Neural cell (in vitro differentiated cells): ENCODE measurements at regions not wholly inside any gene's neighbourhood (a gene's known extent, or its start where the extent isn't known, plus 50 kb on each side); places are given as distances from the start of the nearest gene placed in this dataset.

Experiments used
- H2AFZ ChIP-seq: fragments of 200-600, 300-800 bp; sonication (generic), shearing (Covaris generic); 2 replicates; pipeline ENCODE4 v1.6.0; 2014; ENCODE audit warnings: low read depth, mild to moderate bottlenecking, antibody characterized with exemption, low read length, moderate library complexity
- H3F3A ChIP-seq: fragments of 200-600 bp; shearing (Covaris generic); 2 replicates; pipeline ENCODE4 v1.6.1; 2016; ENCODE audit warnings: mild to moderate bottlenecking, moderate library complexity, mixed read lengths, antibody characterized with exemption, low read length; ENCODE audit not compliant: insufficient read depth, poor library complexity, severe bottlenecking
- H3K27ac ChIP-seq: fragments of 200-600, 300-800 bp; sonication (generic), shearing (Covaris generic); 2 replicates; pipeline ENCODE4 v1.5.1; 2014; ENCODE audit warnings: mild to moderate bottlenecking, low read length, moderate library complexity
- H3K27me3 ChIP-seq: fragments of 300-800, 200-600 bp; sonication (generic), shearing (Covaris generic); 2 replicates; pipeline ENCODE4 v1.6.0; 2014; ENCODE audit warnings: mild to moderate bottlenecking, low read depth, low read length, moderate library complexity; ENCODE audit not compliant: insufficient read depth
- H3K36me3 ChIP-seq: fragments of 300-800, 200-600 bp; sonication (generic), shearing (Covaris generic); 2 replicates; pipeline ENCODE4 v1.5.1; 2014; ENCODE audit warnings: mild to moderate bottlenecking, antibody characterized with exemption, low read length, moderate library complexity; ENCODE audit not compliant: insufficient read depth
- H3K4me2 ChIP-seq: fragments of 300-800, 200-600 bp; sonication (generic), shearing (Covaris generic); 2 replicates; pipeline ENCODE4 v1.6.0; 2014; ENCODE audit warnings: mild to moderate bottlenecking, low read length
- H3K4me3 ChIP-seq: fragments of 300-800, 200-600 bp; sonication (generic), shearing (Covaris generic); 2 replicates; pipeline ENCODE4 v1.5.1; 2014; ENCODE audit warnings: mild to moderate bottlenecking, low read length, moderate library complexity
- H3K79me2 ChIP-seq: fragments of 200-600 bp; shearing (Covaris generic); replicated peaks from 2 replicates; pipeline ENCODE4 v1.6.0; 2014; ENCODE audit warnings: mild to moderate bottlenecking, low read length, moderate library complexity; ENCODE audit not compliant: insufficient read depth
- H3K9ac ChIP-seq: fragments of 300-800, 200-600 bp; sonication (generic), shearing (Covaris generic); 2 replicates; pipeline ENCODE4 v1.6.1; 2016; ENCODE audit warnings: mild to moderate bottlenecking, low read length, mixed read lengths
- H3K9me2 ChIP-seq: fragments of 200-600 bp; shearing (Covaris generic); 2 replicates; pipeline ENCODE4 v1.6.1; 2016; ENCODE audit warnings: mild to moderate bottlenecking, low read length, mixed read lengths; ENCODE audit not compliant: insufficient read depth
- H3K9me3 ChIP-seq: fragments of 200-600, 300-800 bp; sonication (generic), shearing (Covaris generic); 2 replicates; pipeline ENCODE4 v1.6.1; 2016; ENCODE audit warnings: mild to moderate bottlenecking, mixed run types, low read length, moderate library complexity, mixed read lengths
- H4K20me1 ChIP-seq: fragments of 200-600 bp; shearing (Covaris generic); 2 replicates; pipeline ENCODE4 v1.6.1; 2016; ENCODE audit warnings: mild to moderate bottlenecking, mixed run types; ENCODE audit not compliant: insufficient read depth
- EP300 ChIP-seq: fragments of 450-650 bp; conservative IDR thresholded peaks from 2 replicates; pipeline ENCODE4 v1.6.1; 2014; ENCODE audit warnings: antibody characterized with exemption, mild to moderate bottlenecking, moderate library complexity; ENCODE audit not compliant: poor library complexity, severe bottlenecking
- EZH2 ChIP-seq: fragments of 200-600, 300-800 bp; shearing (Covaris generic), sonication (generic); IDR thresholded peaks from 2 replicates; pipeline ENCODE4 v1.6.1; 2014; ENCODE audit warnings: antibody characterized with exemption, low read length, borderline replicate concordance, mild to moderate bottlenecking; ENCODE audit not compliant: insufficient read depth, poor library complexity, severe bottlenecking
- MXI1 ChIP-seq: fragments of 450-650 bp; conservative IDR thresholded peaks from 2 replicates; pipeline ENCODE4 v1.6.1; 2014; ENCODE audit warnings: antibody characterized with exemption, mild to moderate bottlenecking; ENCODE audit not compliant: poor library complexity, severe bottlenecking
- POLR2AphosphoS5 ChIP-seq: IDR thresholded peaks from 2 replicates; pipeline ENCODE4 v1.6.1; 2012
- RAD21 ChIP-seq: fragments of 450-650 bp; conservative IDR thresholded peaks from 2 replicates; pipeline ENCODE4 v1.6.1; 2014; ENCODE audit warnings: antibody characterized with exemption, mild to moderate bottlenecking, moderate library complexity
- SMC3 ChIP-seq: fragments of 450-650 bp; conservative IDR thresholded peaks from 2 replicates; pipeline ENCODE4 v1.6.1; 2014; ENCODE audit warnings: antibody characterized with exemption, mild to moderate bottlenecking, moderate library complexity; ENCODE audit not compliant: poor library complexity
- TAF1 ChIP-seq: IDR thresholded peaks from 2 replicates; pipeline ENCODE4 v1.6.1; 2012; ENCODE audit warnings: low read depth
- TF ChIP-seq, protein P1 (sequence below): fragments of 450-650 bp; IDR thresholded peaks from 2 replicates; pipeline ENCODE4 v1.5.1; 2014; ENCODE audit warnings: antibody characterized with exemption, mild to moderate bottlenecking, moderate library complexity; ENCODE audit not compliant: poor library complexity, severe bottlenecking
- TF ChIP-seq, protein P2 (sequence below): IDR thresholded peaks from 2 replicates; pipeline ENCODE4 v1.6.1; 2012; ENCODE audit warnings: borderline replicate concordance

DNA sequence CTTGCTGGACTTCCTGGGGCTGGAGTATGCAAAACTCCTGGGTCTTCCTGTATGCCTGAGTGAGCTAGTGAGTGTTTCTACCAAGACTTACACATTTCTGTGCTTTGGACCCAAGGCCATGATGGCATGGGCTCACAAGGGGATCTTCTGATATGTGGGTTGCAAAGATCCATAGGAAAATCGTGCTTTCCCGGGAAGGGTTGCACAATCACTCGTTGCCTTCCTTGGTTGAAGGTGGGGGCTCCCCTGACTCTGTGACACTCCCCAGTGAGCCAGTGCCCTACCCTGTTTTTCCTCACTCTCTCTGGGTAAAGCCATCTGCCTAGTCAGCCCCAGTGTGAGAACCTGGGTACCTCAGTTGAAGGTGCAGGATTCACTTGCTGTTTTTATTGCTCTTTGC, 114.0 kb upstream of the CCDC179 start:
- H3K36me3 ChIP-seq = no peaks in the 10 kb centered on the region
- H3K4me2 ChIP-seq = no peak overlapping the region
- H3K4me3 ChIP-seq = no peak overlapping the region
- no peaks in the 10 kb centered on the region for H3K9me3 ChIP-seq
- H3K9ac ChIP-seq = no peak overlapping the region
- H3K9me2 ChIP-seq = no peaks in the 10 kb centered on the region
- no peak overlapping the region for H2AFZ ChIP-seq
- H3K79me2 ChIP-seq = no peaks in the 10 kb centered on the region
- TF ChIP-seq EZH2 (no peak), EP300 (no peak), TAF1 (no peak), POLR2AphosphoS5 (no peak), SMC3 (no peak), MXI1 (no peak), RAD21 (no peak)
- TF ChIP-seq, protein P1, sequence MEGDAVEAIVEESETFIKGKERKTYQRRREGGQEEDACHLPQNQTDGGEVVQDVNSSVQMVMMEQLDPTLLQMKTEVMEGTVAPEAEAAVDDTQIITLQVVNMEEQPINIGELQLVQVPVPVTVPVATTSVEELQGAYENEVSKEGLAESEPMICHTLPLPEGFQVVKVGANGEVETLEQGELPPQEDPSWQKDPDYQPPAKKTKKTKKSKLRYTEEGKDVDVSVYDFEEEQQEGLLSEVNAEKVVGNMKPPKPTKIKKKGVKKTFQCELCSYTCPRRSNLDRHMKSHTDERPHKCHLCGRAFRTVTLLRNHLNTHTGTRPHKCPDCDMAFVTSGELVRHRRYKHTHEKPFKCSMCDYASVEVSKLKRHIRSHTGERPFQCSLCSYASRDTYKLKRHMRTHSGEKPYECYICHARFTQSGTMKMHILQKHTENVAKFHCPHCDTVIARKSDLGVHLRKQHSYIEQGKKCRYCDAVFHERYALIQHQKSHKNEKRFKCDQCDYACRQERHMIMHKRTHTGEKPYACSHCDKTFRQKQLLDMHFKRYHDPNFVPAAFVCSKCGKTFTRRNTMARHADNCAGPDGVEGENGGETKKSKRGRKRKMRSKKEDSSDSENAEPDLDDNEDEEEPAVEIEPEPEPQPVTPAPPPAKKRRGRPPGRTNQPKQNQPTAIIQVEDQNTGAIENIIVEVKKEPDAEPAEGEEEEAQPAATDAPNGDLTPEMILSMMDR = no peak
- TF ChIP-seq, protein P2, sequence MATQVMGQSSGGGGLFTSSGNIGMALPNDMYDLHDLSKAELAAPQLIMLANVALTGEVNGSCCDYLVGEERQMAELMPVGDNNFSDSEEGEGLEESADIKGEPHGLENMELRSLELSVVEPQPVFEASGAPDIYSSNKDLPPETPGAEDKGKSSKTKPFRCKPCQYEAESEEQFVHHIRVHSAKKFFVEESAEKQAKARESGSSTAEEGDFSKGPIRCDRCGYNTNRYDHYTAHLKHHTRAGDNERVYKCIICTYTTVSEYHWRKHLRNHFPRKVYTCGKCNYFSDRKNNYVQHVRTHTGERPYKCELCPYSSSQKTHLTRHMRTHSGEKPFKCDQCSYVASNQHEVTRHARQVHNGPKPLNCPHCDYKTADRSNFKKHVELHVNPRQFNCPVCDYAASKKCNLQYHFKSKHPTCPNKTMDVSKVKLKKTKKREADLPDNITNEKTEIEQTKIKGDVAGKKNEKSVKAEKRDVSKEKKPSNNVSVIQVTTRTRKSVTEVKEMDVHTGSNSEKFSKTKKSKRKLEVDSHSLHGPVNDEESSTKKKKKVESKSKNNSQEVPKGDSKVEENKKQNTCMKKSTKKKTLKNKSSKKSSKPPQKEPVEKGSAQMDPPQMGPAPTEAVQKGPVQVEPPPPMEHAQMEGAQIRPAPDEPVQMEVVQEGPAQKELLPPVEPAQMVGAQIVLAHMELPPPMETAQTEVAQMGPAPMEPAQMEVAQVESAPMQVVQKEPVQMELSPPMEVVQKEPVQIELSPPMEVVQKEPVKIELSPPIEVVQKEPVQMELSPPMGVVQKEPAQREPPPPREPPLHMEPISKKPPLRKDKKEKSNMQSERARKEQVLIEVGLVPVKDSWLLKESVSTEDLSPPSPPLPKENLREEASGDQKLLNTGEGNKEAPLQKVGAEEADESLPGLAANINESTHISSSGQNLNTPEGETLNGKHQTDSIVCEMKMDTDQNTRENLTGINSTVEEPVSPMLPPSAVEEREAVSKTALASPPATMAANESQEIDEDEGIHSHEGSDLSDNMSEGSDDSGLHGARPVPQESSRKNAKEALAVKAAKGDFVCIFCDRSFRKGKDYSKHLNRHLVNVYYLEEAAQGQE = no peak
- no peak overlapping the region for H3K27ac ChIP-seq
- H3K27me3 ChIP-seq = no peaks in the 10 kb centered on the region
- no peaks in the 10 kb centered on the region for H4K20me1 ChIP-seq
- no peaks in the 10 kb centered on the region for H3F3A ChIP-seq

DNA sequence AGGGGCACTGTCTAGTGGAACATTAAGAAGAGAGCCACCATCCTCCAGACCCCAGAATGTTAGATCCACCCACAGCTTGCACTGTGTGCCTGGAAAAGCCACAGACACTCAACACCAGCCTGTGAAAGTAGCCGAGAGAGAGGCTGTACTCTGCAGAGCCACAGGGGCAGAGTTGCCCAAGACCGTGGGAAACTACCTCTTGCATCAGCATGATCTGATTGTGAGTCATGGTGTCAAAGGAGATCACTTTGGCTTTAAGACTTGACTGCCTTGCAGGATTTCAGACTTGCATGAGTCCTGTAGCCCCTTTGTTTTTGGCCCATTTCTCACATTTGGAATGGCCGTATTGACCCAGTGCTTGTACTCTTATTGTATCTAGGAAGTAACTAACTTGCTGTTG, 115.9 kb upstream of the CCDC179 start:
- Histone ChIP-seq H3K27me3 (no peaks in the 10 kb centered on the region), H3K4me2 (no peak overlapping the region), H3K9me3 (no peaks in the 10 kb centered on the region), H2AFZ (no peak overlapping the region), H3F3A (no peaks in the 10 kb centered on the region), H3K4me3 (no peak overlapping the region), H3K9ac (no peak overlapping the region), H3K27ac (no peak overlapping the region), H3K79me2 (no peaks in the 10 kb centered on the region), H3K9me2 (no peaks in the 10 kb centered on the region), H3K36me3 (no peaks in the 10 kb centered on the region), H4K20me1 (no peaks in the 10 kb centered on the region)
- TF ChIP-seq TAF1 = no peak
- TF ChIP-seq, protein P2 = no peak
- no peak for TF ChIP-seq POLR2AphosphoS5
